ENCODE measurements at regions not wholly inside any gene's neighbourhood (a gene's known extent, or its start where the extent isn't known, plus 50 kb on each side); places are given as distances from the start of the nearest gene placed in this dataset.
A peak's percentile ranks its signal among the peaks of the same experiment; 100 is the strongest.
"Not testable (repeated sequence)": the region's sequence is repeated elsewhere in the genome, so short reads cannot be mapped to it uniquely, and the experiment has no call there.

- H3K4me3 ChIP-seq (ENCODE audit: low read length), result peak overlapping the region; percentile 24
Observed at GRCh38 chr15:77944002-77944867, 133.3 kb downstream of the TBC1D2B start.

DNA sequence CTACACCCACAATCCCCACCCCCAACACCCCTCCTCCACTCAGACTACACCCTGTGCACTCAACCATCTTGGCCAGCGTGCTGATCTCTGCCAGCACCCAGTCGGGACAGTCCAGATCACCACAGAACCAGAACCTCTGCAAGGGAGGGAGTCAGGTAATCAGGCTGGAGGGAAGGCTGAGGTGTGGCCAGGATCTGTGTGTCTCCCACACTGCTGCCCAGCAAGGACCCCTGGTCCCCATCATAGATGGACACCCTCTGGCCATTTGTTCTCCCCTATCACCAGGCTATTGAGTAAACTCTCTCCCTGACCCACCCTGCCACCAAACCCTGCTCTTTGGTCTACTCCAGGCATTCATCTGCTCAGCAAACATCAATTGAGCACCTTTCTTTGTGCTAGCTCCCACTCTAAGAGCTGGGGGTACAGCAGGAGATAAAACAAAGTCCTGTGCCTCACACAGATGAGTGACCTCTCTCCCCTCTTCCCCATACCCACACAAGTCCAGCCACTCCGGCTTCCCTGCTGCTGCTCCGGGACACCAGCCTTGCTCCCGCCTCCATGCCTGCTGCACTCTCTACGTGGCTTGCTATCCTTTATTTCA is 134.8 kb downstream of the TBC1D2B start:
- H3K4me3 ChIP-seq (ENCODE audit: low read length), result no peak overlapping the region
- DNase-seq (ENCODE audit: low read depth, low spot score), result no peak

More at GRCh38 chr15:77944002-77944867, 133.3 kb downstream of the TBC1D2B start:
- peak; percentile 34 for DNase-seq (ENCODE audit: low read depth, low spot score)

- H3K4me3 ChIP-seq (ENCODE audit: low read length); DNase-seq (ENCODE audit: low read depth, low spot score): not testable (repeated sequence)
Observed at GRCh38 chr15:77941090-77941827, 136.3 kb downstream of the TBC1D2B start.

GRCh38 chr15:77940381-77940947 is 137.0 kb downstream of the TBC1D2B start:
- H3K4me3 ChIP-seq (ENCODE audit: low read length), result no peak overlapping the region

DNA sequence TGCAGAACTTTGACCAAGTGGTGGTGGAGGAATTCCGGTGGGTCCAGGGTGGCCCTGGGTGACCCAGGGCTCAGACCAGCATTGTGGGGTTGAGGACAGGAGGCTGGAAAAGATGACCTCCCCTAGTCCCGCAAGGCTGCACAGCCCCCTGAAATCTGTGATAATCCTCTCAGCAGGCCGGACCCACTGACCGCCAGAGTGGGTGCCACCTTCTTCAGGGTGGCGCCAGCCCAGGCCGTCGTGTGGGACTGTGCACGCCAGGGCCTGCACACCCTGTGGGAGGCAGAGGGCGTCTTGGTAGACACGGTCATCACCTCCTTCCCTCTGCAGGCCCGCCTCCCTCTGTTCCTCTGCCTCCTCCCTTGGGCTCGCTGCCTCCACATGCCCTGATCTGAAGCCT is 137.7 kb downstream of the TBC1D2B start:
- no peak overlapping the region for H3K4me3 ChIP-seq (ENCODE audit: low read length)
- no peak for DNase-seq (ENCODE audit: low read depth, low spot score)

More at GRCh38 chr15:77940381-77940947, 137.0 kb downstream of the TBC1D2B start:
- DNase-seq (ENCODE audit: low read depth, low spot score), result no peak

GRCh38 chr15:77939026-77939425 is 138.5 kb downstream of the TBC1D2B start:
- DNase-seq (ENCODE audit: low read depth, low spot score), result not testable (repeated sequence)

GRCh38 chr15:77938546-77938945 is 139.0 kb downstream of the TBC1D2B start:
- not testable (repeated sequence) for H3K4me3 ChIP-seq (ENCODE audit: low read length); DNase-seq (ENCODE audit: low read depth, low spot score)

More at GRCh38 chr15:77939026-77939425, 138.5 kb downstream of the TBC1D2B start:
- not testable (repeated sequence) for H3K4me3 ChIP-seq (ENCODE audit: low read length)

DNA sequence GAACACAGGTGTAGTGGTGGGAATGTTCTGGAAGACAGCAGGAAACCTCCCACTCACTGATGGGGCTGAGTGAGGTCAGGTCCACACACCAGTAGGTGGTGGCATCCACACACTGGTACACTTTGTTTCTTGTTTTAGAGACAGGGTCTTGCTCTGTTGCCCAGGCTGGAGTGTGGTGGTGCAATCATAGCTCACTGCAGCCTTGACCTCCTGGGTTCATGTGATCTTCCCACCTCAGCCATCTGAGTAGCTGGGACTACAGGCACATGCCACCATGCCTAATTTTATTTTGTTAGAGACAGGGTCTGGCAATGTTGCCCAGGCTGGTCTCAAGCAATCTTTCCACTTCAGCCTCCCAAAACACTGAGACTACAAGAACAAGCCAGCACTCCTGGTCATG is 140.9 kb downstream of the TBC1D2B start:
- DNase-seq (ENCODE audit: low read depth, low spot score); H3K4me3 ChIP-seq (ENCODE audit: low read length): not testable (repeated sequence)

DNA sequence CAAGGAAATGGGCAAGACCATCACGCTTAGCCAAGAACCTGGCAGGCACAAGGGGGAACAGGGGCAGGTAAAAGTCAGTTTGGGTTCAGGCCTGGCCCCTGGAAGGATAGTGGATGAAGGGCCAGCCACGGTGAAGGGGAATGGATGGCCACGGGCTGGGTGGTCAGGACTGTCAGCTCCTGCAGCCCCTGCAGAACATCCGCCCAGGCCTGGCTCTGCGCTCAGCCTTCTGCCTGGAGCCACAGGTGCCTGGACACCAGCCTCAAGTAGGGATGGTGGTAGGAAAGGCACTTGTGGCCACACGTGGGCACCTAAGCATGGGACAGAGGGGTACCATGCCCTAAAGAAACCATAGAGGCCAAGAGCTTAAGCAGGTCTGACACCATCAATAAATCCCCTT is 143.0 kb downstream of the TBC1D2B start:
- not testable (repeated sequence) for DNase-seq (ENCODE audit: low read depth, low spot score)

GRCh38 chr15:77930907-77931306 is 146.6 kb downstream of the TBC1D2B start:
- DNase-seq (ENCODE audit: low read depth, low spot score); H3K4me3 ChIP-seq (ENCODE audit: low read length): not testable (repeated sequence)

More for the DNA sequence above, 143.0 kb downstream of the TBC1D2B start:
- H3K4me3 ChIP-seq (ENCODE audit: low read length), result not testable (repeated sequence)

DNA sequence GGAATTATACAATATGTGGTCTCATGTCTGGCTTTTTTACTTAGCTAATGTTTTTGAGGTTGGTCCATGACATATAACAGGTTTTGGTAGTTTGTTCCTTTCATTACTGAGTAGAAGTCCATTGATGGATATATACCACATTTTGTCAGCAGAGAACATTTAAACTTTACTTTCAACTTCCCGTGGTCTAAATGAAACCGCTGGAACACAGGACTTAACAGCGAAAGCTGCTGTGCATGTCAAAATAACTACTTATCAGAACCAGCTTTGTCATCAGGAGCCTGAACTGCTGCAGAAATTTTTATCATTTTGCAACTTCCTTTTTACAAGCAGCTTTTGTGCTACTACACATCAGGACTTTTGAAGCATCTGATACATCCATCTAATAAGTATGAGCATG is 147.0 kb downstream of the TBC1D2B start:
- not testable (repeated sequence) for DNase-seq (ENCODE audit: low read depth, low spot score); H3K4me3 ChIP-seq (ENCODE audit: low read length)

DNA sequence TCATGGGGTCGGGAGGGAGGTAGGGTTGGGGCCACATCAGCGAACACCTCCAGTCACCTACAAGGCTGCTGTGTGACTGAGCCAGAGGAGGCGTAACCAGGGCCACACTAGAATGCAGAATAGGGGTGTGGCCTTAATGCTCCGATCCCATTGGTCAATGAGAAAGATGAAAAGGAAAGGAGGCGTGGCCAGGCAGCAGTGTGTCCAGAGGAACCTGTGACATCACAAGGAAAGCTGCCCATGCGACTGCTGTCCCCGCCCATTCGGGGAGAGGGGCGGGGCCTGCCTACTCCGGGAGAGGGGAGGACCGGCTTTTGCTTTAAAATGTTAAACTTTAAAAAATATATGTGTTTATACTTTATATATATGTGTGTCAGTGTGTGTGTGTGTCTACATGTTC is 150.7 kb downstream of the TBC1D2B start:
- peak; percentile 51 for DNase-seq (ENCODE audit: low read depth, low spot score)
- not testable (repeated sequence) for H3K4me3 ChIP-seq (ENCODE audit: low read length)

DNA sequence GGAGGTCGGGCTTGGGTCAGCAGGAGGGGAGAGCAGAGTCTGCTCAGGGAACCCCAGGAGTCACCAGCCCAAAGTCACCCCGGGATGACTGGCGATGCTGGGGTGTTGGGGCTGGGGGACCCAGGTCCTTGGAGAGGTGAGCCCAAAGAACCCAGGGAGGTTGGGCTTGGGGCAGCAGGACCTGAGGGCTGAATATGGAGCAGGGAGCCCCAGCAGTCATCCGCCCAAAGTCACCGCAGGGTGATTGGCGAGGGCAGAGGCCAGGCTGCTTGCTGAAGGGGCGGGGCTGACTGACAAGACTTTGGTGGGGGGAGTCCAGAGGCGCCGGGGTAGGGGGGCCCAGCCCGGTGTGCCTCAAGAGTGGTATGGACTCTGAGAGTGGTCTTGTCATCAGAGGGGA is 151.2 kb downstream of the TBC1D2B start:
- not testable (repeated sequence) for H3K4me3 ChIP-seq (ENCODE audit: low read length); DNase-seq (ENCODE audit: low read depth, low spot score)

GRCh38 chr15:77925101-77925500 is 152.4 kb downstream of the TBC1D2B start:
- not testable (repeated sequence) for DNase-seq (ENCODE audit: low read depth, low spot score); H3K4me3 ChIP-seq (ENCODE audit: low read length)

DNA sequence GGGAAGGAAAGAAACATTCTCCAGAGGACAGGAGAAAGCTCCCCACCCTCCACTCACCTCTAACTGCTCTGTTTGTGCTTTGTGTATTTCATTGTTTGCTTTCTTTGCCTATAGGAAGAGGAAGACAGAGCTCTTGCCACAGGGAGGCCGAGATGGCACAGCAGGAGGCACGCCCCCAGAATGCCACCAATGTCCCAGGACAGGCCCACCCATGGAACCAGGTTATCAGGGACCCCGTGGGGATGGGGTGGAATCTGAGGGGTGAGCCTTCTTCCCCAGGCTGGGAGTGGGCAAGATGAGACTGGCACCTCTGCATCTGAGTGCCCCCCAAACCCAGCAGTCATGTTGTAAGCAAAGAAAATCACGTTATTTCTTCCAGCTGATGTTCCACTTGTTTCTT is 155.8 kb downstream of the TBC1D2B start:
- H3K4me3 ChIP-seq (ENCODE audit: low read length), result no peak overlapping the region

GRCh38 chr15:77916966-77917635 is 160.4 kb downstream of the TBC1D2B start:
- H3K4me3 ChIP-seq (ENCODE audit: low read length); DNase-seq (ENCODE audit: low read depth, low spot score): not testable (repeated sequence)

More for the DNA sequence above, 155.8 kb downstream of the TBC1D2B start:
- DNase-seq (ENCODE audit: low read depth, low spot score), result no peak

GRCh38 chr15:77915961-77916330 is 161.6 kb downstream of the TBC1D2B start:
- DNase-seq (ENCODE audit: low read depth, low spot score); H3K4me3 ChIP-seq (ENCODE audit: low read length): not testable (repeated sequence)

- no peak for DNase-seq (ENCODE audit: low read depth, low spot score)
- no peak overlapping the region for H3K4me3 ChIP-seq (ENCODE audit: low read length)
Observed at GRCh38 chr15:77915261-77915960, 162.1 kb downstream of the TBC1D2B start.
